ENCODE measurements at regions not wholly inside any gene's neighbourhood (a gene's known extent, or its start where the extent isn't known, plus 50 kb on each side); places are given as distances from the start of the nearest gene placed in this dataset.
A peak's percentile ranks its signal among the peaks of the same experiment; 100 is the strongest.

- no peaks in the 10 kb centered on the region for H3K9me3 Mint-ChIP-seq
- no peak overlapping the region for H3K27ac Mint-ChIP-seq
- TF ChIP-seq, protein P1, sequence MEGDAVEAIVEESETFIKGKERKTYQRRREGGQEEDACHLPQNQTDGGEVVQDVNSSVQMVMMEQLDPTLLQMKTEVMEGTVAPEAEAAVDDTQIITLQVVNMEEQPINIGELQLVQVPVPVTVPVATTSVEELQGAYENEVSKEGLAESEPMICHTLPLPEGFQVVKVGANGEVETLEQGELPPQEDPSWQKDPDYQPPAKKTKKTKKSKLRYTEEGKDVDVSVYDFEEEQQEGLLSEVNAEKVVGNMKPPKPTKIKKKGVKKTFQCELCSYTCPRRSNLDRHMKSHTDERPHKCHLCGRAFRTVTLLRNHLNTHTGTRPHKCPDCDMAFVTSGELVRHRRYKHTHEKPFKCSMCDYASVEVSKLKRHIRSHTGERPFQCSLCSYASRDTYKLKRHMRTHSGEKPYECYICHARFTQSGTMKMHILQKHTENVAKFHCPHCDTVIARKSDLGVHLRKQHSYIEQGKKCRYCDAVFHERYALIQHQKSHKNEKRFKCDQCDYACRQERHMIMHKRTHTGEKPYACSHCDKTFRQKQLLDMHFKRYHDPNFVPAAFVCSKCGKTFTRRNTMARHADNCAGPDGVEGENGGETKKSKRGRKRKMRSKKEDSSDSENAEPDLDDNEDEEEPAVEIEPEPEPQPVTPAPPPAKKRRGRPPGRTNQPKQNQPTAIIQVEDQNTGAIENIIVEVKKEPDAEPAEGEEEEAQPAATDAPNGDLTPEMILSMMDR (IDR thresholded peaks at IDR 0.05) = no peak
- intact Hi-C loops (cut with micrococcal nuclease) = no loop called here
- no peak for ATAC-seq
- H3K36me3 Mint-ChIP-seq (ENCODE audit: low read depth) = no peaks in the 10 kb centered on the region
- ChIA-PET CTCF (no interaction called here), POLR2A (no interaction called here)
- no peak overlapping the region for H3K4me3 Mint-ChIP-seq
- H3K27me3 Mint-ChIP-seq = no peaks in the 10 kb centered on the region
- no peaks in the 10 kb centered on the region for H3K4me1 Mint-ChIP-seq (ENCODE audit: low read depth)
- DNase-seq = no peak
Measured at GRCh38 chr21:22409571-22409970, 1411.4 kb downstream of the NCAM2 start.

DNA sequence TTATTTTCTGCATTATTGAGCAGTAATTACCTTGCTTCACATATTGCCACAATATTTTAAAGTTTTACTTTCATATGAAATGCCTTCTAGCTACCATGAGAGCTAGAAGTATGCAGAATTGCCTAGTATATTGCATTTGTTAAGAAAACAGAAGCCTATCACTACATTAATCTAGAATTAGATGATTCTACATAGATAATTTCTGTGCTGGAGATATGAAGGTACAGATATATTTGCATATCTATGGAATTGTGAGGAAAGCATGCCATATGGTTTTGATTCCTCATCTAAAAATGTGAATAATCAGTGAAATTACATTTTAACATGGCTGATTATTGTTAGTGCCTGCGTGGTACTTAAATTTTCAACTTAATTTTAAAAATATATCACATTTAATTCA lies 1418.3 kb downstream of the NCAM2 start:
- DNase-seq (no peak), ATAC-seq (no peak)
- Mint-ChIP-seq H3K9me3 (no peaks in the 10 kb centered on the region), H3K4me1 (ENCODE audit: low read depth) (peaks cover 7% of the 10 kb centered on the region), H3K27me3 (no peaks in the 10 kb centered on the region), H3K4me3 (no peak overlapping the region), H3K36me3 (ENCODE audit: low read depth) (no peaks in the 10 kb centered on the region), H3K27ac (no peak overlapping the region)
- ChIA-PET POLR2A (no interaction called here), CTCF (no interaction called here)
- TF ChIP-seq, protein P1 (IDR thresholded peaks at IDR 0.05) = no peak
- intact Hi-C loops (cut with micrococcal nuclease) = no loop called here

DNA sequence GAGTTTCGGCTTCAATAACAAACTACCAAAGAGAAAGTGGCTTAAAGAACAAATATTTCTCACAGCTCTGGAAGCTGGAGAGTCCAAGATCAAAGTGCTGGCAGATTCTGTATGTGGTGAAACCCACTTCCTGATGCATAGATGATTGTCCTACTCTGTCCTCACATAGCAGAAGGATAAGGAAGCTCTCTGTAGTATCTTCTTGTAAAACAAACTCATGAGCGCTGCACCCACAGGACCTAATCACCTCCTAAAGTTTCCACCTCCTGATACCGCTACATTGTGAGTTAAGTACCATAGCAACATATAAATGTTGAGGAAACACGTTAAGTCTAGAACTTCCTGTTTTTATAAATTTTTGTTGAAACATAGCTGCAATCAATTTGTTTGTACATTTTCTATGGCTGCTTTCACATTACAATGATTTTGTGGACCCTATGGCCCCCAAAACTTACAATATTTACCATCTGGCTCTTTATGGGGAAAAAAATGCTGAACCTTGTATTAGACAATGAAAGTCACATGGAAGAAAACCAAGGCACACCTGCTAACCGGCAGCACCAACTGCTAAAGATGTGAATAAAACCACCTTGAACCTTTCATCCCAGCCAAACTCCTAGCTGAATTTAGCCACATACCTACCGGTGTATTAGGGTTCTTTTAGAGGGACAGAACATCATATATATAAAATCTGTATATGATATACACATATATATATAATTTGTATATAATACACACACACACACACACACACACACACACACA lies 1423.4 kb downstream of the NCAM2 start:
- ATAC-seq (peak; percentile 73), DNase-seq (peak; percentile 25)
- ChIA-PET POLR2A (no interaction called here), CTCF (interaction anchor here (0.9 kb wide), 1 partner anchor 17 kb away, joined by 3 read pairs; no protein-coding TSS in a partner anchor)
- Mint-ChIP-seq H3K4me3 (peak overlapping the region; percentile 11), H3K9me3 (no peaks in the 10 kb centered on the region), H3K27ac (peak overlapping the region; percentile 35), H3K4me1 (ENCODE audit: low read depth) (peaks cover 10% of the 10 kb centered on the region), H3K36me3 (ENCODE audit: low read depth) (no peaks in the 10 kb centered on the region), H3K27me3 (no peaks in the 10 kb centered on the region)
- intact Hi-C loops (cut with micrococcal nuclease) = no loop called here
- TF ChIP-seq, protein P1 (IDR thresholded peaks at IDR 0.05) = no peak

- TF ChIP-seq, protein P1 (IDR thresholded peaks at IDR 0.05) = no peak
- H3K4me1 Mint-ChIP-seq (ENCODE audit: low read depth) = no peaks in the 10 kb centered on the region
- no peaks in the 10 kb centered on the region for H3K9me3 Mint-ChIP-seq
- DNase-seq (no peak), ATAC-seq (no peak)
- POLR2A ChIA-PET = no interaction called here
- H3K36me3 Mint-ChIP-seq (ENCODE audit: low read depth) = no peaks in the 10 kb centered on the region
- intact Hi-C loops (cut with micrococcal nuclease) = no loop called here
- no peak overlapping the region for H3K27ac Mint-ChIP-seq
- H3K4me3 Mint-ChIP-seq = no peak overlapping the region
- CTCF ChIA-PET = interaction anchor here (1.1 kb wide), 1 partner anchor 17 kb away, joined by 3 read pairs; no protein-coding TSS in a partner anchor
- no peaks in the 10 kb centered on the region for H3K27me3 Mint-ChIP-seq
Measured at GRCh38 chr21:22438428-22439086, 1440.3 kb downstream of the NCAM2 start.

- ATAC-seq (no peak), DNase-seq (no peak)
- Mint-ChIP-seq H3K9me3 (no peaks in the 10 kb centered on the region), H3K4me1 (ENCODE audit: low read depth) (no peaks in the 10 kb centered on the region), H3K27ac (no peak overlapping the region), H3K27me3 (no peaks in the 10 kb centered on the region), H3K36me3 (ENCODE audit: low read depth) (no peaks in the 10 kb centered on the region), H3K4me3 (no peak overlapping the region)
- POLR2A ChIA-PET = no interaction called here
- intact Hi-C loops (cut with micrococcal nuclease) = no loop called here
- CTCF ChIA-PET = no interaction called here
- TF ChIP-seq, protein P1 (IDR thresholded peaks at IDR 0.05) = no peak
Measured at GRCh38 chr21:22444990-22445389, 1446.8 kb downstream of the NCAM2 start.
